ENCODE measurements at regions not wholly inside any gene's neighbourhood (a gene's known extent, or its start where the extent isn't known, plus 50 kb on each side); places are given as distances from the start of the nearest gene placed in this dataset.

GRCh38 chr6:14681699-14682487, 564.0 kb upstream of the JARID2 start:
- no peak for TF ChIP-seq EZH2 (IDR thresholded peaks at IDR 0.05; ENCODE audit: insufficient read depth, poor library complexity, severe bottlenecking)
- TF ChIP-seq EZH2phosphoT487 (IDR thresholded peaks at IDR 0.05; ENCODE audit: insufficient read depth, low read depth), result no peak

Data from GM23248 (cell line).